Heart left ventricle (tissue), 16 donors: ENCODE measurements at regions not wholly inside any gene's neighbourhood (a gene's known extent, or its start where the extent isn't known, plus 50 kb on each side); places are given as distances from the start of the nearest gene placed in this dataset.

ENCODE experiments used
- ATAC-seq, 4 donors: fragments of 200-7000 bp; cut with Tn5 transposase; one replicate each; pipeline ENCODE4 v1.9.1; 2020 to 2022; ENCODE audit warnings: moderate library complexity in 4 of 4, mild to moderate bottlenecking in 3 of 4, moderate number of reproducible peaks in 1 of 4
- DNase-seq, 5 donors: peaks; one replicate each; pipeline ENCODE4 v3.0.0-alpha.2; 2020
- H3K27ac ChIP-seq, 12 donors: fragments of 200-600 bp; sonication (generic) in 4 of 12; one replicate each; pipeline versions ENCODE4 v1.5.0 to v1.8.0; 2016 to 2022; ENCODE audit warnings: mild to moderate bottlenecking in 2 of 12
- H3K27me3 ChIP-seq, 9 donors: fragments of 200-600 bp; sonication (generic) in 2 of 9; one replicate each; pipeline versions ENCODE4 v1.5.1 to v1.8.0; 2016 to 2022; ENCODE audit warnings: mild to moderate bottlenecking in 3 of 9
- H3K36me3 ChIP-seq, 9 donors: fragments of 200-600 bp; sonication (generic) in 2 of 9; one replicate each; pipeline versions ENCODE4 v1.5.0 to v1.8.0; 2018 to 2022; ENCODE audit warnings: mild to moderate bottlenecking in 2 of 9
- H3K4me1 ChIP-seq, 12 donors: fragments of 200-600 bp; sonication (generic) in 4 of 12; one replicate each; pipeline versions ENCODE4 v1.5.0 to v1.8.0; 2016 to 2022; ENCODE audit warnings: mild to moderate bottlenecking in 3 of 12
- H3K4me3 ChIP-seq, 12 donors: fragments of 200-600 bp; sonication (generic) in 4 of 12; one replicate each; pipeline versions ENCODE4 v1.5.0 to v1.8.0; 2017 to 2022; ENCODE audit warnings: mild to moderate bottlenecking in 9 of 12, moderate library complexity in 4 of 12
- H3K9me3 ChIP-seq, 12 donors: fragments of 200-600 bp; sonication (generic) in 4 of 12; one replicate each; pipeline versions ENCODE4 v1.5.0 to v1.8.0; 2016 to 2022; ENCODE audit warnings: mild to moderate bottlenecking in 1 of 12
- CTCF ChIP-seq, 12 donors: fragments of 200-600 bp; sonication (generic) in 4 of 12; IDR thresholded peaks; one replicate each; pipeline versions ENCODE4 v1.5.0 to v1.8.0; 2018 to 2022; ENCODE audit warnings: antibody characterized with exemption in 12 of 12, mild to moderate bottlenecking in 5 of 12
- POLR2A ChIP-seq, 2 donors: fragments of 450-650 bp; IDR thresholded peaks; one replicate each; pipeline ENCODE4 v1.6.1; 2017; ENCODE audit warnings: antibody characterized with exemption in 2 of 2, mild to moderate bottlenecking in 2 of 2, moderate library complexity in 2 of 2
- WGBS, 4 donors: extraction: QIAGEN DNeasy Blood & Tissue Kit in 2 of 4; methylation state at CpG; one replicate each; pipeline versions ENCODE4 v1.1.5 to v1.1.7; 2013 to 2018; 5-methylcytosine and 5-hydroxymethylcytosine counted together
- intact Hi-C, 10 donors: fragments of 100-400 bp; cut with DNase I; formaldehyde crosslinking; loops; one replicate each; pipeline versions ENCODE4 v1.11.1 to v1.14.2; 2022
- donor health status: ischemic (EF 13 %, LVEDD 7.1; RV severe dilation, severe dysfunction).
- donor health status: healthy with polysubstance abuse.
- donor health status: DM: no; HTN: yes; CAD: no.
- donor health status: DM: no; HTN: no; CAD: no.
- donor health status: ischemic (EF 25% LVEDD 6.9; RV normal size, moderate dysfunction).
- donor health status: ischemic (EF 25% LVEDD 5.7; RV mildly dilated, moderate dysfunction).
- donor health status: healthy.
- donor health status: DM: yes; HTN: yes; CAD: no.
- donor health status: ischemic (EF 35%, LVEDD 5.7; RV mildly dilated, moderate dysfunction).
- donor health status: nonischemic (EF 11% LVEDD 7.7; RV severe dilation, severe dysfunction).
- donor health status: DM: yes; HTN: yes; CAD: no.
- donor health status: PGD.
- donor health status: ischemic (EF 29% LVEDD 5.4; RV normal size, mild dysfunction).
- donor health status: nonischemic (EF 23%, LVEDD 6.1; RV moderate dilation, normal function).

GRCh38 chr1:221867003-221867402, 125.1 kb upstream of the DUSP10 start:
- no peaks in the 10 kb centered on the region for H3K36me3 ChIP-seq
- intact Hi-C loops: no loop called here
- 69 to 87% (median 77%) methylated on average over 1 of the region's 1 CpG for WGBS, 4 donors
- DNase-seq (no peak), ATAC-seq (no peak)
- H3K9me3 ChIP-seq: no peaks in the 10 kb centered on the region
- H3K4me3 ChIP-seq: no peak overlapping the region
- TF ChIP-seq POLR2A (IDR thresholded peaks at IDR 0.05) (no peak), CTCF (IDR thresholded peaks at IDR 0.05) (no peak)
- peaks cover 0 to 12% (median 0%) of the 10 kb centered on the region in 12 donors for H3K4me1 ChIP-seq
- no peaks in the 10 kb centered on the region for H3K27me3 ChIP-seq
- H3K27ac ChIP-seq: no peak overlapping the region

GRCh38 chr1:221865808-221866207, 123.9 kb upstream of the DUSP10 start:
- Histone ChIP-seq H3K4me1 (peaks cover 0 to 12% (median 0%) of the 10 kb centered on the region in 12 donors), H3K36me3 (no peaks in the 10 kb centered on the region), H3K27ac (no peak overlapping the region), H3K4me3 (no peak overlapping the region), H3K27me3 (no peaks in the 10 kb centered on the region), H3K9me3 (no peaks in the 10 kb centered on the region)
- ATAC-seq (peak in 2 of 4 donors; percentile 28 to 87), DNase-seq (peak in 2 of 5 donors; percentile 42 to 50)
- TF ChIP-seq POLR2A (IDR thresholded peaks at IDR 0.05) (no peak), CTCF (IDR thresholded peaks at IDR 0.05) (no peak)
- whole genome bisulfite sequencing, 4 donors: 65 to 84% (median 81%) methylated on average over 4 of the region's 4 CpGs
- intact Hi-C loops: no loop called here

GRCh38 chr1:221863635-221864034, 121.7 kb upstream of the DUSP10 start:
- WGBS, 4 donors: 84 to 91% (median 88%) methylated on average over 3 of the region's 3 CpGs
- H3K4me3 ChIP-seq: no peak overlapping the region
- no peaks in the 10 kb centered on the region for H3K9me3 ChIP-seq
- no peak for DNase-seq
- no peak overlapping the region for H3K27ac ChIP-seq
- H3K27me3 ChIP-seq: no peaks in the 10 kb centered on the region
- ATAC-seq: no peak
- intact Hi-C loops: no loop called here
- no peaks in the 10 kb centered on the region for H3K36me3 ChIP-seq
- TF ChIP-seq CTCF (IDR thresholded peaks at IDR 0.05) (no peak), POLR2A (IDR thresholded peaks at IDR 0.05) (no peak)
- peaks cover 0 to 3% (median 0%) of the 10 kb centered on the region in 12 donors for H3K4me1 ChIP-seq

- intact Hi-C loops: no loop called here
- TF ChIP-seq POLR2A (IDR thresholded peaks at IDR 0.05) (no peak), CTCF (IDR thresholded peaks at IDR 0.05) (no peak)
Measured at GRCh38 chr1:221862971-221863370, 121.1 kb upstream of the DUSP10 start.

More at GRCh38 chr1:221862971-221863370, 121.1 kb upstream of the DUSP10 start:
- ATAC-seq (no peak), DNase-seq (no peak)
- H3K27me3 ChIP-seq: no peaks in the 10 kb centered on the region
- 84 to 92% (median 90%) methylated on average over 3 of the region's 3 CpGs for WGBS, 4 donors
- H3K27ac ChIP-seq: no peak overlapping the region
- no peaks in the 10 kb centered on the region for H3K36me3 ChIP-seq
- no peaks in the 10 kb centered on the region for H3K4me1 ChIP-seq
- no peak overlapping the region for H3K4me3 ChIP-seq
- H3K9me3 ChIP-seq: no peaks in the 10 kb centered on the region
